Fibroblast of skin of scalp (primary cell): ENCODE measurements at regions not wholly inside any gene's neighbourhood (a gene's known extent, or its start where the extent isn't known, plus 50 kb on each side); places are given as distances from the start of the nearest gene placed in this dataset.
A peak's percentile ranks its signal among the peaks of the same experiment; 100 is the strongest.
"Not testable (repeated sequence)": the region's sequence is repeated elsewhere in the genome, so short reads cannot be mapped to it uniquely, and the experiment has no call there.

Experiments
- DNase-seq: peaks from one replicate; pipeline ENCODE4 v3.0.0-alpha.2; 2013

GRCh38 chr10:90032519-90032918 is 331.1 kb downstream of the KIF20B start:
- peak; percentile 47 for DNase-seq

- not testable (repeated sequence) for DNase-seq
Measured at GRCh38 chr10:90034862-90035261, 333.5 kb downstream of the KIF20B start.

GRCh38 chr10:90041585-90041984 is 340.2 kb downstream of the KIF20B start:
- DNase-seq, result no peak

- no peak for DNase-seq
Measured at GRCh38 chr10:90042075-90042474, 340.7 kb downstream of the KIF20B start.

- no peak for DNase-seq
Measured at GRCh38 chr10:90047243-90047729, 345.9 kb downstream of the KIF20B start.

- no peak for DNase-seq
Measured at GRCh38 chr10:90051053-90051452, 349.7 kb downstream of the KIF20B start.

- DNase-seq, result no peak
Measured at GRCh38 chr10:90051474-90051873, 350.1 kb downstream of the KIF20B start.

GRCh38 chr10:90062786-90063185 is 361.4 kb downstream of the KIF20B start:
- DNase-seq, result no peak

GRCh38 chr10:90064295-90064694 is 362.9 kb downstream of the KIF20B start:
- no peak for DNase-seq

GRCh38 chr10:90066435-90066834 is 365.0 kb downstream of the KIF20B start:
- DNase-seq, result no peak

GRCh38 chr10:90075995-90076394 is 374.6 kb downstream of the KIF20B start:
- no peak for DNase-seq

GRCh38 chr10:90079819-90080218 is 378.4 kb downstream of the KIF20B start:
- no peak for DNase-seq

- DNase-seq, result peak; percentile 3
Measured at GRCh38 chr10:90086606-90087190, 385.3 kb downstream of the KIF20B start.

GRCh38 chr10:90087197-90088023 is 386.0 kb downstream of the KIF20B start:
- peak; percentile 66 for DNase-seq

GRCh38 chr10:90088024-90088317 is 386.6 kb downstream of the KIF20B start:
- no peak for DNase-seq

GRCh38 chr10:90089719-90090118 is 388.3 kb downstream of the KIF20B start:
- peak; percentile 10 for DNase-seq

- no peak for DNase-seq
Measured at GRCh38 chr10:90096196-90096595, 394.8 kb downstream of the KIF20B start.

- DNase-seq, result not testable (repeated sequence)
Measured at GRCh38 chr10:90107581-90107980, 406.2 kb downstream of the KIF20B start.

GRCh38 chr10:90111671-90112070 is 410.3 kb downstream of the KIF20B start:
- DNase-seq, result no peak

GRCh38 chr10:90112681-90113080 is 411.3 kb downstream of the KIF20B start:
- DNase-seq, result no peak

- DNase-seq, result not testable (repeated sequence)
Measured at GRCh38 chr10:90118567-90118966, 417.2 kb downstream of the KIF20B start.

- DNase-seq, result not testable (repeated sequence)
Measured at GRCh38 chr10:90119631-90120280, 418.4 kb downstream of the KIF20B start.

GRCh38 chr10:90125456-90126255 is 424.3 kb downstream of the KIF20B start:
- DNase-seq, result peak; percentile 36
